ENCODE measurements at regions not wholly inside any gene's neighbourhood (a gene's known extent, or its start where the extent isn't known, plus 50 kb on each side); places are given as distances from the start of the nearest gene placed in this dataset.
"Not testable (repeated sequence)": the region's sequence is repeated elsewhere in the genome, so short reads cannot be mapped to it uniquely, and the experiment has no call there.

GRCh38 chr7:79636849-79637248 lies 183.4 kb upstream of the MAGI2 start:
- DNase-seq, result no peak
- H2BK120ac ChIP-seq (ENCODE audit: insufficient read depth, low read length, poor library complexity), result no peak overlapping the region

GRCh38 chr7:79625921-79626320 lies 172.5 kb upstream of the MAGI2 start:
- not testable (repeated sequence) for H3K4me3 ChIP-seq (ENCODE audit: low read depth, low read length); H2AFZ ChIP-seq (ENCODE audit: insufficient read depth, low read length, poor library complexity); H3K79me1 ChIP-seq (ENCODE audit: low read length); H3K4ac ChIP-seq (ENCODE audit: low read depth, low read length); H4K12ac ChIP-seq (ENCODE audit: low read depth, low read length); DNase-seq; H3K23ac ChIP-seq (ENCODE audit: low read length); H4K91ac ChIP-seq (ENCODE audit: low read depth, low read length); H3K4me2 ChIP-seq (ENCODE audit: low read length); H3K79me2 ChIP-seq (ENCODE audit: control insufficient read depth, insufficient read depth, low read length, poor library complexity); H3K9me3 ChIP-seq (ENCODE audit: insufficient read depth, low read depth, low read length); H3K27me3 ChIP-seq (ENCODE audit: insufficient read depth, low read length); H3K9ac ChIP-seq (ENCODE audit: low read length); H4K8ac ChIP-seq (ENCODE audit: low read depth, low read length); H3K27ac ChIP-seq (ENCODE audit: low read depth, low read length); H2AK5ac ChIP-seq (ENCODE audit: low read length); H3K18ac ChIP-seq (ENCODE audit: low read length); H3K4me1 ChIP-seq (ENCODE audit: control insufficient read depth in 1 of 2, insufficient read depth in 2 of 2, low read length in 2 of 2); H2BK5ac ChIP-seq (ENCODE audit: low read depth, low read length, poor library complexity); H3K14ac ChIP-seq (ENCODE audit: low read length); H3K36me3 ChIP-seq (ENCODE audit: control insufficient read depth in 1 of 2, insufficient read depth in 2 of 2, low read length in 2 of 2); H2BK12ac ChIP-seq (ENCODE audit: low read length); H2BK120ac ChIP-seq (ENCODE audit: insufficient read depth, low read length, poor library complexity)

More at GRCh38 chr7:79636849-79637248, 183.4 kb upstream of the MAGI2 start:
- H3K27me3 ChIP-seq (ENCODE audit: insufficient read depth, low read length), result no peaks in the 10 kb centered on the region
- no peak overlapping the region for H3K14ac ChIP-seq (ENCODE audit: low read length)
- H3K79me1 ChIP-seq (ENCODE audit: low read length), result no peaks in the 10 kb centered on the region
- no peak overlapping the region for H3K27ac ChIP-seq (ENCODE audit: low read depth, low read length)
- H3K4me1 ChIP-seq (ENCODE audit: control insufficient read depth in 1 of 2, insufficient read depth in 2 of 2, low read length in 2 of 2), result no peaks in the 10 kb centered on the region
- no peaks in the 10 kb centered on the region for H3K9me3 ChIP-seq (ENCODE audit: insufficient read depth, low read depth, low read length)
- no peaks in the 10 kb centered on the region for H3K79me2 ChIP-seq (ENCODE audit: control insufficient read depth, insufficient read depth, low read length, poor library complexity)
- H3K36me3 ChIP-seq (ENCODE audit: control insufficient read depth in 1 of 2, insufficient read depth in 2 of 2, low read length in 2 of 2), result no peaks in the 10 kb centered on the region
- no peak overlapping the region for H3K23ac ChIP-seq (ENCODE audit: low read length)
- no peak overlapping the region for H2BK5ac ChIP-seq (ENCODE audit: low read depth, low read length, poor library complexity)
- no peak overlapping the region for H4K12ac ChIP-seq (ENCODE audit: low read depth, low read length)
- no peak overlapping the region for H2AK5ac ChIP-seq (ENCODE audit: low read length)
- no peak overlapping the region for H3K4me3 ChIP-seq (ENCODE audit: low read depth, low read length)
- no peak overlapping the region for H4K8ac ChIP-seq (ENCODE audit: low read depth, low read length)
- H4K91ac ChIP-seq (ENCODE audit: low read depth, low read length), result no peak overlapping the region
- no peak overlapping the region for H2BK12ac ChIP-seq (ENCODE audit: low read length)
- H3K4me2 ChIP-seq (ENCODE audit: low read length), result no peak overlapping the region
- H3K9ac ChIP-seq (ENCODE audit: low read length), result no peak overlapping the region
- H3K4ac ChIP-seq (ENCODE audit: low read depth, low read length), result no peak overlapping the region
- no peak overlapping the region for H3K18ac ChIP-seq (ENCODE audit: low read length)
- no peak overlapping the region for H2AFZ ChIP-seq (ENCODE audit: insufficient read depth, low read length, poor library complexity)

GRCh38 chr7:79624336-79624735 lies 170.9 kb upstream of the MAGI2 start:
- Histone ChIP-seq H3K9me3 (ENCODE audit: insufficient read depth, low read depth, low read length) (no peaks in the 10 kb centered on the region), H3K36me3 (ENCODE audit: control insufficient read depth in 1 of 2, insufficient read depth in 2 of 2, low read length in 2 of 2) (no peaks in the 10 kb centered on the region), H4K91ac (ENCODE audit: low read depth, low read length) (no peak overlapping the region), H4K8ac (ENCODE audit: low read depth, low read length) (no peak overlapping the region), H2BK5ac (ENCODE audit: low read depth, low read length, poor library complexity) (no peak overlapping the region), H3K79me1 (ENCODE audit: low read length) (no peaks in the 10 kb centered on the region), H3K27me3 (ENCODE audit: insufficient read depth, low read length) (no peaks in the 10 kb centered on the region), H3K4ac (ENCODE audit: low read depth, low read length) (no peak overlapping the region), H4K12ac (ENCODE audit: low read depth, low read length) (no peak overlapping the region), H2AK5ac (ENCODE audit: low read length) (no peak overlapping the region), H3K4me1 (ENCODE audit: control insufficient read depth in 1 of 2, insufficient read depth in 2 of 2, low read length in 2 of 2) (no peaks in the 10 kb centered on the region), H3K79me2 (ENCODE audit: control insufficient read depth, insufficient read depth, low read length, poor library complexity) (no peaks in the 10 kb centered on the region), H3K4me2 (ENCODE audit: low read length) (no peak overlapping the region), H3K18ac (ENCODE audit: low read length) (no peak overlapping the region), H2AFZ (ENCODE audit: insufficient read depth, low read length, poor library complexity) (no peak overlapping the region), H3K27ac (ENCODE audit: low read depth, low read length) (no peak overlapping the region), H3K9ac (ENCODE audit: low read length) (no peak overlapping the region), H2BK12ac (ENCODE audit: low read length) (no peak overlapping the region), H3K4me3 (ENCODE audit: low read depth, low read length) (no peak overlapping the region), H3K14ac (ENCODE audit: low read length) (no peak overlapping the region), H3K23ac (ENCODE audit: low read length) (no peak overlapping the region), H2BK120ac (ENCODE audit: insufficient read depth, low read length, poor library complexity) (no peak overlapping the region)
- DNase-seq, result no peak

- H2BK5ac ChIP-seq (ENCODE audit: low read depth, low read length, poor library complexity), result no peak overlapping the region
- no peak overlapping the region for H3K4me2 ChIP-seq (ENCODE audit: low read length)
- H3K27me3 ChIP-seq (ENCODE audit: insufficient read depth, low read length), result no peaks in the 10 kb centered on the region
- no peak overlapping the region for H2AK5ac ChIP-seq (ENCODE audit: low read length)
- H3K9ac ChIP-seq (ENCODE audit: low read length), result no peak overlapping the region
- H3K4me3 ChIP-seq (ENCODE audit: low read depth, low read length), result no peak overlapping the region
- no peaks in the 10 kb centered on the region for H3K79me1 ChIP-seq (ENCODE audit: low read length)
- no peaks in the 10 kb centered on the region for H3K4me1 ChIP-seq (ENCODE audit: control insufficient read depth in 1 of 2, insufficient read depth in 2 of 2, low read length in 2 of 2)
- H4K12ac ChIP-seq (ENCODE audit: low read depth, low read length), result no peak overlapping the region
- H3K79me2 ChIP-seq (ENCODE audit: control insufficient read depth, insufficient read depth, low read length, poor library complexity), result no peaks in the 10 kb centered on the region
- no peak overlapping the region for H4K8ac ChIP-seq (ENCODE audit: low read depth, low read length)
- no peaks in the 10 kb centered on the region for H3K36me3 ChIP-seq (ENCODE audit: control insufficient read depth in 1 of 2, insufficient read depth in 2 of 2, low read length in 2 of 2)
- H3K18ac ChIP-seq (ENCODE audit: low read length), result no peak overlapping the region
- H3K27ac ChIP-seq (ENCODE audit: low read depth, low read length), result no peak overlapping the region
- no peak overlapping the region for H4K91ac ChIP-seq (ENCODE audit: low read depth, low read length)
- no peak overlapping the region for H3K14ac ChIP-seq (ENCODE audit: low read length)
- no peak for DNase-seq
- H2AFZ ChIP-seq (ENCODE audit: insufficient read depth, low read length, poor library complexity), result no peak overlapping the region
- no peaks in the 10 kb centered on the region for H3K9me3 ChIP-seq (ENCODE audit: insufficient read depth, low read depth, low read length)
- H2BK12ac ChIP-seq (ENCODE audit: low read length), result no peak overlapping the region
- no CpG with 5 or more reads among the region's 1 CpG for WGBS (ENCODE audit: extremely low coverage, insufficient coverage, insufficient read length)
- H2BK120ac ChIP-seq (ENCODE audit: insufficient read depth, low read length, poor library complexity), result no peak overlapping the region
- H3K4ac ChIP-seq (ENCODE audit: low read depth, low read length), result no peak overlapping the region
- no peak overlapping the region for H3K23ac ChIP-seq (ENCODE audit: low read length)
These were observed 169.3 kb upstream of the MAGI2 start for GRCh38 chr7:79622781-79623180.

DNA sequence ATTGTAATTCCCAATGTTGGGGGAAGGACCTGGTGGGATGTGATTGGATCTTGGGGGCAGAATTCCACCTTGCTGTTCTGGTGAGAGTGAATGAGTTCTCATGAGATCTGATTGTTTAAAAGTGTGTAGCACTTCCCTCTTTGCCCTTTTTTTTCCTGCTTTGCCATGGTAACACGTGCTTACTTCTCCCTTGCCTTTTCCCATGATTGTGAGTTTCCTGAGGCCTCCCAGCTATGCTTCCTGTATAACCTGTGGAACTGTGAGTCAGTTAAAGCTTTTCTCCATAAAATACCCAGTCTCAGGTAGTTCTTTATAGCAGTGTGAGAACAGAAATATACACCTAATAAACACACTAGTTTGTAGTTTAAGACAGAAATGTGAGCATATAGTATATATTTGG lies 166.8 kb upstream of the MAGI2 start:
- Histone ChIP-seq H3K4me2 (ENCODE audit: low read length) (no peak overlapping the region), H3K27ac (ENCODE audit: low read depth, low read length) (no peak overlapping the region), H3K79me1 (ENCODE audit: low read length) (no peaks in the 10 kb centered on the region), H3K36me3 (ENCODE audit: control insufficient read depth in 1 of 2, insufficient read depth in 2 of 2, low read length in 2 of 2) (no peaks in the 10 kb centered on the region), H2AK5ac (ENCODE audit: low read length) (no peak overlapping the region), H3K23ac (ENCODE audit: low read length) (no peak overlapping the region), H3K27me3 (ENCODE audit: insufficient read depth, low read length) (no peaks in the 10 kb centered on the region), H3K9ac (ENCODE audit: low read length) (no peak overlapping the region), H3K4ac (ENCODE audit: low read depth, low read length) (no peak overlapping the region), H3K14ac (ENCODE audit: low read length) (no peak overlapping the region), H3K18ac (ENCODE audit: low read length) (no peak overlapping the region), H3K79me2 (ENCODE audit: control insufficient read depth, insufficient read depth, low read length, poor library complexity) (no peaks in the 10 kb centered on the region), H2BK5ac (ENCODE audit: low read depth, low read length, poor library complexity) (no peak overlapping the region), H2BK120ac (ENCODE audit: insufficient read depth, low read length, poor library complexity) (no peak overlapping the region), H4K12ac (ENCODE audit: low read depth, low read length) (no peak overlapping the region), H3K9me3 (ENCODE audit: insufficient read depth, low read depth, low read length) (no peaks in the 10 kb centered on the region), H3K4me1 (ENCODE audit: control insufficient read depth in 1 of 2, insufficient read depth in 2 of 2, low read length in 2 of 2) (peaks cover 2 to 5% of the 10 kb centered on the region in 2 experiments), H2AFZ (ENCODE audit: insufficient read depth, low read length, poor library complexity) (peak overlapping the region; percentile 54), H4K91ac (ENCODE audit: low read depth, low read length) (no peak overlapping the region), H3K4me3 (ENCODE audit: low read depth, low read length) (no peak overlapping the region), H2BK12ac (ENCODE audit: low read length) (no peak overlapping the region), H4K8ac (ENCODE audit: low read depth, low read length) (peak overlapping the region; percentile 19)
- peak in 1 of 2 donors; percentile 28 for DNase-seq
- no CpG with 5 or more reads among the region's 1 CpG for WGBS (ENCODE audit: extremely low coverage, insufficient coverage, insufficient read length)

All from trophoblast cell (in vitro differentiated cells and primary cell).